ENCODE measurements at regions not wholly inside any gene's neighbourhood (a gene's known extent, or its start where the extent isn't known, plus 50 kb on each side); places are given as distances from the start of the nearest gene placed in this dataset.
A peak's percentile ranks its signal among the peaks of the same experiment; 100 is the strongest.

- no peaks in the 10 kb centered on the region for H3K36me3 ChIP-seq
- intact Hi-C loops (cut with DNase I; ENCODE audit: low total_unique reads): no loop called here
- H3K27me3 ChIP-seq: no peaks in the 10 kb centered on the region
- no peak for TF ChIP-seq EP300 (IDR thresholded peaks at IDR 0.05)
- no peak for TF ChIP-seq POLR2A (IDR thresholded peaks at IDR 0.05)
- no peak for TF ChIP-seq POLR2AphosphoS5 (IDR thresholded peaks at IDR 0.05)
- no peak for TF ChIP-seq CTCF (IDR thresholded peaks at IDR 0.05)
- H3K4me1 ChIP-seq: peaks cover 10 to 55% (median 24%) of the 10 kb centered on the region in 4 donors
- H3K27ac ChIP-seq: peak overlapping the region in 1 of 5 donors; percentile 85
- H3K9me3 ChIP-seq: no peaks in the 10 kb centered on the region
- no peak overlapping the region for H3K4me3 ChIP-seq
- DNase-seq: no peak
- WGBS, 5 donors: 75 to 96% (median 94%) methylated on average over 2 of the region's 2 CpGs
These were observed 183.3 kb downstream of the DEPDC1B start for GRCh38 chr5:60516688-60517087.

- Histone ChIP-seq H3K4me1 (peaks cover 0 to 40% (median 7%) of the 10 kb centered on the region in 4 donors), H3K36me3 (no peaks in the 10 kb centered on the region), H3K9me3 (no peaks in the 10 kb centered on the region), H3K27me3 (no peaks in the 10 kb centered on the region), H3K27ac (no peak overlapping the region), H3K4me3 (no peak overlapping the region)
- WGBS, 5 donors: 4 to 14% (median 5%) methylated on average over 1 of the region's 1 CpG
- intact Hi-C loops (cut with DNase I; ENCODE audit: low total_unique reads): no loop called here
- no peak for DNase-seq
- no peak for TF ChIP-seq EP300 (IDR thresholded peaks at IDR 0.05)
- no peak for TF ChIP-seq POLR2A (IDR thresholded peaks at IDR 0.05)
- TF ChIP-seq CTCF (IDR thresholded peaks at IDR 0.05): no peak
- no peak for TF ChIP-seq POLR2AphosphoS5 (IDR thresholded peaks at IDR 0.05)
These were observed 185.8 kb downstream of the DEPDC1B start for GRCh38 chr5:60514152-60514551.

GRCh38 chr5:60512117-60512516 is 187.8 kb downstream of the DEPDC1B start:
- H3K27me3 ChIP-seq: no peaks in the 10 kb centered on the region
- peaks cover 0 to 20% (median 0%) of the 10 kb centered on the region in 4 donors for H3K4me1 ChIP-seq
- intact Hi-C loops (cut with DNase I; ENCODE audit: low total_unique reads): no loop called here

GRCh38 chr5:60510663-60511062 is 189.3 kb downstream of the DEPDC1B start:
- Histone ChIP-seq H3K27me3 (no peaks in the 10 kb centered on the region), H3K36me3 (no peaks in the 10 kb centered on the region), H3K4me1 (peaks cover 0 to 10% (median 0%) of the 10 kb centered on the region in 4 donors), H3K9me3 (no peaks in the 10 kb centered on the region), H3K27ac (peak overlapping the region in 1 of 5 donors; percentile 10), H3K4me3 (no peak overlapping the region)
- TF ChIP-seq EP300 (IDR thresholded peaks at IDR 0.05): no peak
- TF ChIP-seq POLR2A (IDR thresholded peaks at IDR 0.05): no peak
- no peak for TF ChIP-seq CTCF (IDR thresholded peaks at IDR 0.05)
- TF ChIP-seq POLR2AphosphoS5 (IDR thresholded peaks at IDR 0.05): no peak
- no peak for DNase-seq
- intact Hi-C loops (cut with DNase I; ENCODE audit: low total_unique reads): no loop called here
- WGBS, 5 donors: 73 to 87% (median 81%) methylated on average over 3 of the region's 3 CpGs

More at GRCh38 chr5:60512117-60512516, 187.8 kb downstream of the DEPDC1B start:
- TF ChIP-seq CTCF (IDR thresholded peaks at IDR 0.05) (no peak), EP300 (IDR thresholded peaks at IDR 0.05) (no peak), POLR2AphosphoS5 (IDR thresholded peaks at IDR 0.05) (no peak), POLR2A (IDR thresholded peaks at IDR 0.05) (no peak)
- H3K4me3 ChIP-seq: no peak overlapping the region
- no peaks in the 10 kb centered on the region for H3K36me3 ChIP-seq
- no peak for DNase-seq
- H3K27ac ChIP-seq: no peak overlapping the region
- H3K9me3 ChIP-seq: no peaks in the 10 kb centered on the region
